ENCODE measurements at regions not wholly inside any gene's neighbourhood (a gene's known extent, or its start where the extent isn't known, plus 50 kb on each side); places are given as distances from the start of the nearest gene placed in this dataset.

- Histone ChIP-seq H3K9me3 (no peaks in the 10 kb centered on the region), H3K27ac (peak overlapping the region; percentile 76), H3K36me3 (no peaks in the 10 kb centered on the region), H3K4me1 (peaks cover 36% of the 10 kb centered on the region), H3K4me3 (no peak overlapping the region), H3K27me3 (ENCODE audit: low read depth) (no peaks in the 10 kb centered on the region)
- no peak for DNase-seq
- ATAC-seq, result no peak
- TF ChIP-seq, protein P1, sequence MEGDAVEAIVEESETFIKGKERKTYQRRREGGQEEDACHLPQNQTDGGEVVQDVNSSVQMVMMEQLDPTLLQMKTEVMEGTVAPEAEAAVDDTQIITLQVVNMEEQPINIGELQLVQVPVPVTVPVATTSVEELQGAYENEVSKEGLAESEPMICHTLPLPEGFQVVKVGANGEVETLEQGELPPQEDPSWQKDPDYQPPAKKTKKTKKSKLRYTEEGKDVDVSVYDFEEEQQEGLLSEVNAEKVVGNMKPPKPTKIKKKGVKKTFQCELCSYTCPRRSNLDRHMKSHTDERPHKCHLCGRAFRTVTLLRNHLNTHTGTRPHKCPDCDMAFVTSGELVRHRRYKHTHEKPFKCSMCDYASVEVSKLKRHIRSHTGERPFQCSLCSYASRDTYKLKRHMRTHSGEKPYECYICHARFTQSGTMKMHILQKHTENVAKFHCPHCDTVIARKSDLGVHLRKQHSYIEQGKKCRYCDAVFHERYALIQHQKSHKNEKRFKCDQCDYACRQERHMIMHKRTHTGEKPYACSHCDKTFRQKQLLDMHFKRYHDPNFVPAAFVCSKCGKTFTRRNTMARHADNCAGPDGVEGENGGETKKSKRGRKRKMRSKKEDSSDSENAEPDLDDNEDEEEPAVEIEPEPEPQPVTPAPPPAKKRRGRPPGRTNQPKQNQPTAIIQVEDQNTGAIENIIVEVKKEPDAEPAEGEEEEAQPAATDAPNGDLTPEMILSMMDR (IDR thresholded peaks at IDR 0.05), result no peak
- intact Hi-C loops (cut with DNase I), result no loop called here
Measured at GRCh38 chr1:234862360-234862943, 252.5 kb upstream of the IRF2BP2 start.

GRCh38 chr1:234861761-234862160 lies 251.8 kb upstream of the IRF2BP2 start:
- intact Hi-C loops (cut with DNase I), result no loop called here
- H3K4me3 ChIP-seq, result no peak overlapping the region
- H3K27ac ChIP-seq, result no peak overlapping the region
- H3K27me3 ChIP-seq (ENCODE audit: low read depth), result no peaks in the 10 kb centered on the region
- H3K9me3 ChIP-seq, result no peaks in the 10 kb centered on the region
- no peaks in the 10 kb centered on the region for H3K36me3 ChIP-seq
- H3K4me1 ChIP-seq, result peaks cover 30% of the 10 kb centered on the region
- no peak for ATAC-seq
- DNase-seq, result no peak
- TF ChIP-seq, protein P1 (IDR thresholded peaks at IDR 0.05), result no peak

DNA sequence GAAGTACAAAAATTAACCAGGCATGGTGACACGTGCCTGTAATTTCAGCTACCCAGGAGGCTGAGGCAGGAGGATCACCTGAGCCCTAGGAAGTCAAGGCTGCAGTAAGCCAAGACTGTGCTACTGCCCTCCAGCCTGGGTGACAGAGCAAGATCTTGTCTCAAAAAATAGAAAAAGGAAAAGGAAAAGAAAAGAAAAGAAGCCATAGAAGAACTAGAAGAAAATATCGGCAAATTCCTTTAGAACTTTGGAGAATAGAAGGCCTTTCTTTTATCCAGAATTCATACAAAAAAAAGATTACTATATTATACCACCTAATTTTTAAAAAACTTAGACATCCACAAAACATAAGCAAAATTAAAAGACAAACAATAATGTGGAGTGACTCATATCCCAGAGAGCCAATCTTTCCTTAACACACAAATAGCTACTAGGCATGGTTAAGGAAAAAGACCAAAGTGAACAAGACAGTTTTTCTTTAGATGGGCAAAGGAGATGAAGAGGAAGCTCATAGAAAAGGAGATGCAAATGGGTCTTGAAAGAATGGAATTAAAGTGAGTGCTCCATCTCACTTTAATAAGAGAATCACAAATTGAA lies 251.1 kb upstream of the IRF2BP2 start:
- no peaks in the 10 kb centered on the region for H3K27me3 ChIP-seq (ENCODE audit: low read depth)
- H3K27ac ChIP-seq, result no peak overlapping the region
- H3K9me3 ChIP-seq, result no peaks in the 10 kb centered on the region
- TF ChIP-seq, protein P1 (IDR thresholded peaks at IDR 0.05), result no peak
- H3K36me3 ChIP-seq, result no peaks in the 10 kb centered on the region
- no peak overlapping the region for H3K4me3 ChIP-seq
- H3K4me1 ChIP-seq, result peaks cover 25% of the 10 kb centered on the region
- DNase-seq, result no peak
- intact Hi-C loops (cut with DNase I), result no loop called here
- ATAC-seq, result no peak

GRCh38 chr1:234858722-234859121 lies 248.7 kb upstream of the IRF2BP2 start:
- H3K4me1 ChIP-seq, result peaks cover 20% of the 10 kb centered on the region
- intact Hi-C loops (cut with DNase I), result no loop called here
- ATAC-seq (no peak), DNase-seq (no peak)
- no peak overlapping the region for H3K27ac ChIP-seq
- no peaks in the 10 kb centered on the region for H3K36me3 ChIP-seq
- H3K4me3 ChIP-seq, result no peak overlapping the region
- H3K27me3 ChIP-seq (ENCODE audit: low read depth), result no peaks in the 10 kb centered on the region
- H3K9me3 ChIP-seq, result no peaks in the 10 kb centered on the region
- TF ChIP-seq, protein P1 (IDR thresholded peaks at IDR 0.05), result no peak

DNA sequence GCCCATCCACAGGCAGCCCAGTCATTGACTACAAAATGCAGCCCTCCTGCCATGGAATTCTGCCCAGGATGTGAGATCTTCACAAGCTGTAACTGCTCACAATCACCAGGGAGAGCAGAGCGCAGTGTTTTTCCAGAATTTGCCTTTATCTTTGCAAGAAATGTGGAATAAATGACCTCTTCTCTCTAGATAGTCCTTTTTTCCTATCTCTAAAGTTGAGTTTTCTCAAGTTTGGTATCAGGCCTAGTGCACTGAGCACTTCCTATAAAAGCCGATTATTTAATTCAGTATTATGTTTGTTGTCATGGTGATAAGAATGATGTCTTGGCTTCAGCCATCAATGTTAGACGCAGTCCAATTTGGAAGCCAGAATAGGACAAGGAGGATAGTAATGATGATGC lies 246.9 kb upstream of the IRF2BP2 start:
- Histone ChIP-seq H3K4me3 (no peak overlapping the region), H3K36me3 (no peaks in the 10 kb centered on the region), H3K9me3 (no peaks in the 10 kb centered on the region), H3K4me1 (peaks cover 11% of the 10 kb centered on the region), H3K27me3 (ENCODE audit: low read depth) (no peaks in the 10 kb centered on the region), H3K27ac (peak overlapping the region; percentile 64)
- intact Hi-C loops (cut with DNase I), result no loop called here
- TF ChIP-seq, protein P1 (IDR thresholded peaks at IDR 0.05), result no peak
- ATAC-seq, result peak; percentile 24 to 32
- DNase-seq, result no peak
